PC-9 (cell line): ENCODE measurements at regions not wholly inside any gene's neighbourhood (a gene's known extent, or its start where the extent isn't known, plus 50 kb on each side); places are given as distances from the start of the nearest gene placed in this dataset.

Experiments
- EZH2 ChIP-seq: fragments of 200-600 bp; sonication (generic); IDR thresholded peaks from 2 replicates; pipeline ENCODE4 v1.8.0; 2017; ENCODE audit warnings: antibody characterized with exemption, low read depth
- TF ChIP-seq, protein P1 (sequence below): fragments of 200-600 bp; sonication (generic); conservative IDR thresholded peaks from 2 replicates; pipeline ENCODE4 v1.6.1; 2017; ENCODE audit warnings: mixed run types, antibody characterized with exemption, mild to moderate bottlenecking, moderate library complexity

DNA sequence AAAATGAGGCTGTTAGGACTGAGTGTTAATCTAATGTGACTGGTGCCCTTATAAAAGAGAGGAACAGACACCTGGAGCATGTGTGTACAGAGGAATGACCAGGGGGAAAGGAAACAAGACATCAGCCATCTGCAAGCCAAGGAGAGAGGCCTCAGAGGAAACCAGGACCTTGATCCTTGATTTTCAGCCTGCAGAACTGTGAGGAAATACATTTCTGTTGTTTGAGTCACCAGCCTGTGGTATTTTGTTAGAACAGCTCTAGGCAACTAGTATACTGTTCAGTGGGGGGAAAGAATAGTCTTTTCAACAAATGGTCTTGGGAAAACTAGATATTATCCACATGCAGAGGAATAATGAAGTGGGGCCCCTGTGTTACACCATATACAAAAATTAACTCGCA lies 80.6 kb downstream of the CCR1 start:
- TF ChIP-seq, protein P1, sequence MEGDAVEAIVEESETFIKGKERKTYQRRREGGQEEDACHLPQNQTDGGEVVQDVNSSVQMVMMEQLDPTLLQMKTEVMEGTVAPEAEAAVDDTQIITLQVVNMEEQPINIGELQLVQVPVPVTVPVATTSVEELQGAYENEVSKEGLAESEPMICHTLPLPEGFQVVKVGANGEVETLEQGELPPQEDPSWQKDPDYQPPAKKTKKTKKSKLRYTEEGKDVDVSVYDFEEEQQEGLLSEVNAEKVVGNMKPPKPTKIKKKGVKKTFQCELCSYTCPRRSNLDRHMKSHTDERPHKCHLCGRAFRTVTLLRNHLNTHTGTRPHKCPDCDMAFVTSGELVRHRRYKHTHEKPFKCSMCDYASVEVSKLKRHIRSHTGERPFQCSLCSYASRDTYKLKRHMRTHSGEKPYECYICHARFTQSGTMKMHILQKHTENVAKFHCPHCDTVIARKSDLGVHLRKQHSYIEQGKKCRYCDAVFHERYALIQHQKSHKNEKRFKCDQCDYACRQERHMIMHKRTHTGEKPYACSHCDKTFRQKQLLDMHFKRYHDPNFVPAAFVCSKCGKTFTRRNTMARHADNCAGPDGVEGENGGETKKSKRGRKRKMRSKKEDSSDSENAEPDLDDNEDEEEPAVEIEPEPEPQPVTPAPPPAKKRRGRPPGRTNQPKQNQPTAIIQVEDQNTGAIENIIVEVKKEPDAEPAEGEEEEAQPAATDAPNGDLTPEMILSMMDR: no peak
- TF ChIP-seq EZH2: no peak
